OCI-LY1 (cell line): ENCODE measurements at regions not wholly inside any gene's neighbourhood (a gene's known extent, or its start where the extent isn't known, plus 50 kb on each side); places are given as distances from the start of the nearest gene placed in this dataset.

Experiments
- EZH2 ChIP-seq: fragments of 200-600 bp; sonication (generic), shearing (Covaris generic); IDR thresholded peaks from 2 replicates; pipeline ENCODE4 v1.8.0; 2017; ENCODE audit warnings: borderline replicate concordance, mixed run types, mild to moderate bottlenecking, antibody characterized with exemption, low read length, moderate library complexity, mixed read lengths
- TF ChIP-seq, protein P1 (sequence below): fragments of 200-600 bp; sonication (generic), shearing (Covaris generic); IDR thresholded peaks from 2 replicates; pipeline ENCODE4 v1.5.1; 2017; ENCODE audit warnings: mild to moderate bottlenecking, antibody characterized with exemption, low read length, moderate library complexity, mixed read lengths

GRCh38 chr12:38258411-38258810 lies 58.2 kb upstream of the ALG10B start:
- TF ChIP-seq, protein P1, sequence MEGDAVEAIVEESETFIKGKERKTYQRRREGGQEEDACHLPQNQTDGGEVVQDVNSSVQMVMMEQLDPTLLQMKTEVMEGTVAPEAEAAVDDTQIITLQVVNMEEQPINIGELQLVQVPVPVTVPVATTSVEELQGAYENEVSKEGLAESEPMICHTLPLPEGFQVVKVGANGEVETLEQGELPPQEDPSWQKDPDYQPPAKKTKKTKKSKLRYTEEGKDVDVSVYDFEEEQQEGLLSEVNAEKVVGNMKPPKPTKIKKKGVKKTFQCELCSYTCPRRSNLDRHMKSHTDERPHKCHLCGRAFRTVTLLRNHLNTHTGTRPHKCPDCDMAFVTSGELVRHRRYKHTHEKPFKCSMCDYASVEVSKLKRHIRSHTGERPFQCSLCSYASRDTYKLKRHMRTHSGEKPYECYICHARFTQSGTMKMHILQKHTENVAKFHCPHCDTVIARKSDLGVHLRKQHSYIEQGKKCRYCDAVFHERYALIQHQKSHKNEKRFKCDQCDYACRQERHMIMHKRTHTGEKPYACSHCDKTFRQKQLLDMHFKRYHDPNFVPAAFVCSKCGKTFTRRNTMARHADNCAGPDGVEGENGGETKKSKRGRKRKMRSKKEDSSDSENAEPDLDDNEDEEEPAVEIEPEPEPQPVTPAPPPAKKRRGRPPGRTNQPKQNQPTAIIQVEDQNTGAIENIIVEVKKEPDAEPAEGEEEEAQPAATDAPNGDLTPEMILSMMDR = no peak
- TF ChIP-seq EZH2 = no peak
